ENCODE measurements at regions not wholly inside any gene's neighbourhood (a gene's known extent, or its start where the extent isn't known, plus 50 kb on each side); places are given as distances from the start of the nearest gene placed in this dataset.

GRCh38 chr17:63126607-63127006 lies 160.6 kb downstream of the TANC2 start:
- H3K9me3 ChIP-seq (ENCODE audit: control insufficient read depth, low read length) = no peaks in the 10 kb centered on the region
- 82 to 100% methylated on average over 1 to 2 of the region's 3 CpGs for WGBS, 2 experiments (ENCODE audit: insufficient coverage in 2 of 2)
- H3K36me3 ChIP-seq (ENCODE audit: control insufficient read depth, insufficient read depth, low read length) = no peaks in the 10 kb centered on the region

DNA sequence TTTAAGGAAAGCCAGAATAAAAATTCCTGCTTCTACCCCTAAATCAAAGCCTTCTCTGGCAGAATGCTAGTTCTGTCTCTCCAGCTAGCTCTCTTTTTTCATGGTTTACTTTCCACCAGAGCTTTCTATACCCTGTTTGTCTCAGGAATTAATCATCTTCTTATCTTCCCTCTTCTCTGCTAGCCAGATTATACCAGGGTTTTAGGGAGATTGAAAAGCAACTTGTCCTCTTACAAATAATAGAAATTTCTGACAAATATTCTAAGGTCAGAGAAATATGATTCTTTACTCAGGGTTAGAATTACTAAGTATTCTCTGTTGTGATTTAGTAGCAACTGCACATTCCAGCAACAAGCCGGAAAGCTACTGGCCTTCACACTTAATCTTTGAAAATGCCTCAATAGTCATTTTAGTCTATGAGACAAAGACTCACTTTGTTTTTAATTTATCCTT lies 166.4 kb downstream of the TANC2 start:
- no CpG with 5 or more reads among the region's 1 CpG for WGBS, 2 experiments (ENCODE audit: insufficient coverage in 2 of 2)
- Histone ChIP-seq H3K4me1 (ENCODE audit: control insufficient read depth, insufficient read depth, low read length, poor library complexity, severe bottlenecking) (no peaks in the 10 kb centered on the region), H3K36me3 (ENCODE audit: control insufficient read depth, insufficient read depth, low read length) (no peaks in the 10 kb centered on the region), H3K9me3 (ENCODE audit: control insufficient read depth, low read length) (no peaks in the 10 kb centered on the region), H3K27ac (ENCODE audit: low read depth, low read length, severe bottlenecking) (peak overlapping the region; percentile 19), H3K4me3 (ENCODE audit: extremely low read depth, insufficient read depth, low read length, poor library complexity, severe bottlenecking) (no peak overlapping the region)

More at GRCh38 chr17:63126607-63127006, 160.6 kb downstream of the TANC2 start:
- Histone ChIP-seq H3K27ac (ENCODE audit: low read depth, low read length, severe bottlenecking) (no peak overlapping the region), H3K4me1 (ENCODE audit: control insufficient read depth, insufficient read depth, low read length, poor library complexity, severe bottlenecking) (no peaks in the 10 kb centered on the region), H3K4me3 (ENCODE audit: extremely low read depth, insufficient read depth, low read length, poor library complexity, severe bottlenecking) (no peak overlapping the region)

GRCh38 chr17:63133491-63133890 lies 167.5 kb downstream of the TANC2 start:
- Histone ChIP-seq H3K9me3 (ENCODE audit: control insufficient read depth, low read length) (no peaks in the 10 kb centered on the region), H3K4me3 (ENCODE audit: extremely low read depth, insufficient read depth, low read length, poor library complexity, severe bottlenecking) (no peak overlapping the region), H3K4me1 (ENCODE audit: control insufficient read depth, insufficient read depth, low read length, poor library complexity, severe bottlenecking) (no peaks in the 10 kb centered on the region), H3K27ac (ENCODE audit: low read depth, low read length, severe bottlenecking) (no peak overlapping the region), H3K36me3 (ENCODE audit: control insufficient read depth, insufficient read depth, low read length) (no peaks in the 10 kb centered on the region)

GRCh38 chr17:63134867-63135266 lies 168.8 kb downstream of the TANC2 start:
- H3K4me1 ChIP-seq (ENCODE audit: control insufficient read depth, insufficient read depth, low read length, poor library complexity, severe bottlenecking) = no peaks in the 10 kb centered on the region
- H3K4me3 ChIP-seq (ENCODE audit: extremely low read depth, insufficient read depth, low read length, poor library complexity, severe bottlenecking) = no peak overlapping the region
- 92 to 94% methylated on average over 4 of the region's 5 CpGs for WGBS, 2 experiments (ENCODE audit: insufficient coverage in 2 of 2)
- no peaks in the 10 kb centered on the region for H3K36me3 ChIP-seq (ENCODE audit: control insufficient read depth, insufficient read depth, low read length)
- H3K27ac ChIP-seq (ENCODE audit: low read depth, low read length, severe bottlenecking) = no peak overlapping the region
- no peaks in the 10 kb centered on the region for H3K9me3 ChIP-seq (ENCODE audit: control insufficient read depth, low read length)

DNA sequence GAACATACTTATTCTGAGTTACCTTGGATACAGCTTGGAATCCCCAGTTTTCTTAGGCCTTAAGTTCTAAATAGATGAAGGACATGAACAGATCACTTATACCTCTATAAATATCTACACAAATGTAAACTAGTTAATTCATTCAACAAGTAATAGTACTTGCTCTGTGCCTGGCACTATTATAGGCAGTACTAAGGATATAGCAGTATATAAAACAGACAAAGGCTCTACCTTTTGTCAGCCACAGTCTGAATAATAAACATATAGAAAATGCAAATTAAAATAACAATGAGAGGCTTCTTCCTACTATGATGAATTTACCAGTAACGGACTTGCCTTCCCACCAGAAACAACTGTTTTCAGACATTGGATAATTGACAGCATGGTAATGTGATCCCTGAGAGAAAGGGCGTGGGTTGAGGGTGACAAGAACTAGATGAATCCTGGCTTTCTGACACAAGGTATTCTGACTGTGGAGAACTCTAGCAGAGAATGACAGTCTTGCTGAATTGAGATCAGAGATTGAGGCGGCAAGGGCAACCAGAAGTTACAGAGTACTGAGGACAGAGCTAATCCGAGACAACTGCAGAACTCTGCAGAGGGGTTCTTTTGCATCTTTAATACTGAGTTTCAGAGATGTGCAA lies 170.5 kb downstream of the TANC2 start:
- no peaks in the 10 kb centered on the region for H3K4me1 ChIP-seq (ENCODE audit: control insufficient read depth, insufficient read depth, low read length, poor library complexity, severe bottlenecking)
- H3K36me3 ChIP-seq (ENCODE audit: control insufficient read depth, insufficient read depth, low read length) = no peaks in the 10 kb centered on the region
- H3K9me3 ChIP-seq (ENCODE audit: control insufficient read depth, low read length) = no peaks in the 10 kb centered on the region
- no peak overlapping the region for H3K4me3 ChIP-seq (ENCODE audit: extremely low read depth, insufficient read depth, low read length, poor library complexity, severe bottlenecking)
- WGBS, 2 experiments (ENCODE audit: insufficient coverage in 2 of 2) = 61 to 66% methylated on average over 2 to 3 of the region's 4 CpGs
- H3K27ac ChIP-seq (ENCODE audit: low read depth, low read length, severe bottlenecking) = no peak overlapping the region

DNA sequence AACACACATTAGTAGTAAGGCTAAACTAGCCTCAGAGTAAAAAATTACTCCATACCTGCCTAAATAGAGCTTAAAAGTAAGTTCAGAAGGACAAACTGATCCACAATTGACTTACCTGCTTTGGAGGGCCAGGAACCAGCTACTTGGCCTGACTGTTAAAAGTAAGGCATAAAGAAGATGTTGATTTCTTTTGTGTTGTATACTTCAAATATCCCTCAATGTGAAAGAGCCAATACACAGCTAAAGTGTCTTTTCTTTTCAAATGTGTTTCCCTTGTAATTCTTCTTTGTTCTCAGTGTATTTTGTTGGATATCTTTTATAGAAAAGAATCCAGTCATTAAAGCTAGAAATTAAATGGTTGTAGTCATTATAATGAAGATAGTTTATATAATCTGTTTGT lies 171.1 kb downstream of the TANC2 start:
- H3K36me3 ChIP-seq (ENCODE audit: control insufficient read depth, insufficient read depth, low read length) = no peaks in the 10 kb centered on the region
- no peaks in the 10 kb centered on the region for H3K9me3 ChIP-seq (ENCODE audit: control insufficient read depth, low read length)
- no peak overlapping the region for H3K4me3 ChIP-seq (ENCODE audit: extremely low read depth, insufficient read depth, low read length, poor library complexity, severe bottlenecking)
- no peak overlapping the region for H3K27ac ChIP-seq (ENCODE audit: low read depth, low read length, severe bottlenecking)
- H3K4me1 ChIP-seq (ENCODE audit: control insufficient read depth, insufficient read depth, low read length, poor library complexity, severe bottlenecking) = no peaks in the 10 kb centered on the region

- H3K27ac ChIP-seq (ENCODE audit: low read depth, low read length, severe bottlenecking) = no peak overlapping the region
- no peak overlapping the region for H3K4me3 ChIP-seq (ENCODE audit: extremely low read depth, insufficient read depth, low read length, poor library complexity, severe bottlenecking)
- 86 to 87% methylated on average over 2 of the region's 3 CpGs for WGBS, 2 experiments (ENCODE audit: insufficient coverage in 2 of 2)
- H3K36me3 ChIP-seq (ENCODE audit: control insufficient read depth, insufficient read depth, low read length) = no peaks in the 10 kb centered on the region
- no peaks in the 10 kb centered on the region for H3K4me1 ChIP-seq (ENCODE audit: control insufficient read depth, insufficient read depth, low read length, poor library complexity, severe bottlenecking)
- no peaks in the 10 kb centered on the region for H3K9me3 ChIP-seq (ENCODE audit: control insufficient read depth, low read length)
Measured at GRCh38 chr17:63138713-63139112, 172.7 kb downstream of the TANC2 start.

GRCh38 chr17:63139356-63139755 lies 173.3 kb downstream of the TANC2 start:
- 81 to 90% methylated on average over 3 of the region's 3 CpGs for WGBS, 2 experiments (ENCODE audit: insufficient coverage in 2 of 2)
- no peaks in the 10 kb centered on the region for H3K4me1 ChIP-seq (ENCODE audit: control insufficient read depth, insufficient read depth, low read length, poor library complexity, severe bottlenecking)
- H3K27ac ChIP-seq (ENCODE audit: low read depth, low read length, severe bottlenecking) = no peak overlapping the region
- H3K4me3 ChIP-seq (ENCODE audit: extremely low read depth, insufficient read depth, low read length, poor library complexity, severe bottlenecking) = no peak overlapping the region
- H3K36me3 ChIP-seq (ENCODE audit: control insufficient read depth, insufficient read depth, low read length) = no peaks in the 10 kb centered on the region
- no peaks in the 10 kb centered on the region for H3K9me3 ChIP-seq (ENCODE audit: control insufficient read depth, low read length)

- no peak overlapping the region for H3K27ac ChIP-seq (ENCODE audit: low read depth, low read length, severe bottlenecking)
- no peaks in the 10 kb centered on the region for H3K9me3 ChIP-seq (ENCODE audit: control insufficient read depth, low read length)
- H3K36me3 ChIP-seq (ENCODE audit: control insufficient read depth, insufficient read depth, low read length) = no peaks in the 10 kb centered on the region
- whole genome bisulfite sequencing, 2 experiments (ENCODE audit: insufficient coverage in 2 of 2) = 80% methylated on average over 1 of the region's 1 CpG; no CpG with 5 or more reads in 1 of the 2 experiments
- no peak overlapping the region for H3K4me3 ChIP-seq (ENCODE audit: extremely low read depth, insufficient read depth, low read length, poor library complexity, severe bottlenecking)
- H3K4me1 ChIP-seq (ENCODE audit: control insufficient read depth, insufficient read depth, low read length, poor library complexity, severe bottlenecking) = no peaks in the 10 kb centered on the region
Measured at GRCh38 chr17:63140255-63140654, 174.2 kb downstream of the TANC2 start.

DNA sequence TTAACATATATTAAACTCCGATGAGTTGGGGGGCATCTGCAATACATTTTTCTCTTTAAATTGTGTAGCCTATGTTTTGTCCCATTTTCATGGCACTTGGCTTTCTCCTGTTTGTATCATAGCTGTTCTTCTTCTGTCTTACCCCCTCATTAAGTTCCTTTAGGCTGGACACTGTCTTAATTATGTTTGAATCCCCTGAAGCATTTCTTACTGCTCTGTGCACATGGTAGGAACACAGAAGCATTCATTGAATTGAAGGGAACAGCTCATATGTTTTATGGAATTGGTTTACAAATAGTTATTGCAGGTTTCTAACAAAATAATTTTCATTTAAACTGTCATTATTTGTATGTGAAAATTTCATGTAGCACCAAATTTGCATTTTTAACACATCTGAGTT lies 176.8 kb downstream of the TANC2 start:
- H3K36me3 ChIP-seq (ENCODE audit: control insufficient read depth, insufficient read depth, low read length) = no peaks in the 10 kb centered on the region
- H3K4me3 ChIP-seq (ENCODE audit: extremely low read depth, insufficient read depth, low read length, poor library complexity, severe bottlenecking) = no peak overlapping the region
- H3K27ac ChIP-seq (ENCODE audit: low read depth, low read length, severe bottlenecking) = no peak overlapping the region
- H3K4me1 ChIP-seq (ENCODE audit: control insufficient read depth, insufficient read depth, low read length, poor library complexity, severe bottlenecking) = no peaks in the 10 kb centered on the region
- WGBS, 2 experiments (ENCODE audit: insufficient coverage in 2 of 2) = no CpG with 5 or more reads among the region's 1 CpG
- no peaks in the 10 kb centered on the region for H3K9me3 ChIP-seq (ENCODE audit: control insufficient read depth, low read length)

- Histone ChIP-seq H3K9me3 (ENCODE audit: control insufficient read depth, low read length) (no peaks in the 10 kb centered on the region), H3K36me3 (ENCODE audit: control insufficient read depth, insufficient read depth, low read length) (no peaks in the 10 kb centered on the region), H3K4me3 (ENCODE audit: extremely low read depth, insufficient read depth, low read length, poor library complexity, severe bottlenecking) (no peak overlapping the region), H3K4me1 (ENCODE audit: control insufficient read depth, insufficient read depth, low read length, poor library complexity, severe bottlenecking) (peaks cover 15% of the 10 kb centered on the region), H3K27ac (ENCODE audit: low read depth, low read length, severe bottlenecking) (peak overlapping the region; percentile 91)
- WGBS, 2 experiments (ENCODE audit: insufficient coverage in 2 of 2) = no CpG with 5 or more reads among the region's 1 CpG
Measured at GRCh38 chr17:63150490-63150889, 184.5 kb downstream of the TANC2 start.
